NCI-H2029 (cell line): ENCODE measurements at regions not wholly inside any gene's neighbourhood (a gene's known extent, or its start where the extent isn't known, plus 50 kb on each side); places are given as distances from the start of the nearest gene placed in this dataset.
"Not testable (repeated sequence)": the region's sequence is repeated elsewhere in the genome, so short reads cannot be mapped to it uniquely, and the experiment has no call there.

ENCODE experiments used
- DNase-seq: peaks from one replicate; lab custom pipeline; 2025; lab: John Stamatoyannopoulos, UW

- DNase-seq: no peak
Measured at GRCh38 chr14:86973177-86973576, 1019.8 kb downstream of the GALC start.

- no peak for DNase-seq
Measured at GRCh38 chr14:86971292-86971691, 1021.7 kb downstream of the GALC start.

- no peak for DNase-seq
Measured at GRCh38 chr14:86961106-86961716, 1031.8 kb downstream of the GALC start.

GRCh38 chr14:86955771-86956354, 1037.1 kb downstream of the GALC start:
- DNase-seq: no peak

- DNase-seq: no peak
Measured at GRCh38 chr14:86954623-86955022, 1038.4 kb downstream of the GALC start.

- DNase-seq: no peak
Measured at GRCh38 chr14:86946446-86946845, 1046.5 kb downstream of the GALC start.

- no peak for DNase-seq
Measured at GRCh38 chr14:86944434-86944833, 1048.5 kb downstream of the GALC start.

GRCh38 chr14:86943391-86944365, 1049.3 kb downstream of the GALC start:
- no peak for DNase-seq

- no peak for DNase-seq
Measured at GRCh38 chr14:86942936-86943335, 1050.0 kb downstream of the GALC start.

- no peak for DNase-seq
Measured at GRCh38 chr14:86940106-86940505, 1052.9 kb downstream of the GALC start.

- DNase-seq: no peak
Measured at GRCh38 chr14:86938320-86938719, 1054.7 kb downstream of the GALC start.

- no peak for DNase-seq
Measured at GRCh38 chr14:86936556-86936955, 1056.4 kb downstream of the GALC start.

GRCh38 chr14:86935241-86935885, 1057.6 kb downstream of the GALC start:
- no peak for DNase-seq

GRCh38 chr14:86933958-86934595, 1058.9 kb downstream of the GALC start:
- DNase-seq: no peak

- no peak for DNase-seq
Measured at GRCh38 chr14:86933460-86933859, 1059.5 kb downstream of the GALC start.

GRCh38 chr14:86915406-86915805, 1077.6 kb downstream of the GALC start:
- DNase-seq: no peak

- DNase-seq: no peak
Measured at GRCh38 chr14:86912709-86913108, 1080.3 kb downstream of the GALC start.

- no peak for DNase-seq
Measured at GRCh38 chr14:86911486-86911885, 1081.5 kb downstream of the GALC start.

GRCh38 chr14:86905386-86905926, 1087.5 kb downstream of the GALC start:
- not testable (repeated sequence) for DNase-seq

- DNase-seq: no peak
Measured at GRCh38 chr14:86902176-86902950, 1090.6 kb downstream of the GALC start.
